ENCODE measurements at regions not wholly inside any gene's neighbourhood (a gene's known extent, or its start where the extent isn't known, plus 50 kb on each side); places are given as distances from the start of the nearest gene placed in this dataset.
"Not testable (repeated sequence)": the region's sequence is repeated elsewhere in the genome, so short reads cannot be mapped to it uniquely, and the experiment has no call there.

GRCh38 chr3:101119535-101119934 is 126.3 kb upstream of the ABI3BP start:
- Histone ChIP-seq H3K4me1 (ENCODE audit: low read depth) (no peaks in the 10 kb centered on the region), H3K4me3 (no peak overlapping the region), H3K36me3 (ENCODE audit: low read depth) (no peaks in the 10 kb centered on the region), H3K9me3 (no peaks in the 10 kb centered on the region)
- intact Hi-C loops (cut with DNase I, micrococcal nuclease): no loop called here
- no peak for DNase-seq
- no peak for TF ChIP-seq CTCF (IDR thresholded peaks at IDR 0.05)
- ATAC-seq: no peak

- no peaks in the 10 kb centered on the region for H3K4me1 ChIP-seq (ENCODE audit: low read depth)
- no peak overlapping the region for H3K4me3 ChIP-seq
- no peaks in the 10 kb centered on the region for H3K36me3 ChIP-seq (ENCODE audit: low read depth)
- no peak for TF ChIP-seq CTCF (IDR thresholded peaks at IDR 0.05)
- DNase-seq (no peak), ATAC-seq (no peak)
- intact Hi-C loops (cut with DNase I, micrococcal nuclease): no loop called here
- no peaks in the 10 kb centered on the region for H3K9me3 ChIP-seq
Measured at GRCh38 chr3:101117980-101118379, 124.8 kb upstream of the ABI3BP start.

- H3K4me1 ChIP-seq (ENCODE audit: low read depth): no peaks in the 10 kb centered on the region
- ATAC-seq: no peak
Measured at GRCh38 chr3:101117465-101117864, 124.2 kb upstream of the ABI3BP start.

GRCh38 chr3:101110295-101110694 is 117.1 kb upstream of the ABI3BP start:
- H3K4me3 ChIP-seq; H3K36me3 ChIP-seq (ENCODE audit: low read depth); ATAC-seq; intact Hi-C loops (cut with DNase I, micrococcal nuclease); H3K4me1 ChIP-seq (ENCODE audit: low read depth); H3K9me3 ChIP-seq; DNase-seq: not testable (repeated sequence)

More at GRCh38 chr3:101117465-101117864, 124.2 kb upstream of the ABI3BP start:
- H3K9me3 ChIP-seq: no peaks in the 10 kb centered on the region
- TF ChIP-seq CTCF (IDR thresholded peaks at IDR 0.05): no peak
- H3K36me3 ChIP-seq (ENCODE audit: low read depth): no peaks in the 10 kb centered on the region
- intact Hi-C loops (cut with DNase I, micrococcal nuclease): no loop called here
- DNase-seq: no peak
- H3K4me3 ChIP-seq: no peak overlapping the region

GRCh38 chr3:101104321-101104720 is 111.1 kb upstream of the ABI3BP start:
- no peaks in the 10 kb centered on the region for H3K4me1 ChIP-seq (ENCODE audit: low read depth)
- DNase-seq (no peak), ATAC-seq (no peak)
- H3K4me3 ChIP-seq: no peak overlapping the region
- no peaks in the 10 kb centered on the region for H3K9me3 ChIP-seq
- intact Hi-C loops (cut with DNase I, micrococcal nuclease): no loop called here
- TF ChIP-seq CTCF (IDR thresholded peaks at IDR 0.05): no peak
- no peaks in the 10 kb centered on the region for H3K36me3 ChIP-seq (ENCODE audit: low read depth)

GRCh38 chr3:101102678-101103296 is 109.6 kb upstream of the ABI3BP start:
- no peaks in the 10 kb centered on the region for H3K36me3 ChIP-seq (ENCODE audit: low read depth)
- DNase-seq: no peak
- H3K9me3 ChIP-seq: no peaks in the 10 kb centered on the region
- no peak for TF ChIP-seq CTCF (IDR thresholded peaks at IDR 0.05)
- no peak for ATAC-seq
- intact Hi-C loops (cut with DNase I, micrococcal nuclease): no loop called here
- no peak overlapping the region for H3K4me3 ChIP-seq
- H3K4me1 ChIP-seq (ENCODE audit: low read depth): no peaks in the 10 kb centered on the region

All from mucosa of descending colon (tissue), 3 donors.